ENCODE measurements at regions not wholly inside any gene's neighbourhood (a gene's known extent, or its start where the extent isn't known, plus 50 kb on each side); places are given as distances from the start of the nearest gene placed in this dataset.
A peak's percentile ranks its signal among the peaks of the same experiment; 100 is the strongest.

DNA sequence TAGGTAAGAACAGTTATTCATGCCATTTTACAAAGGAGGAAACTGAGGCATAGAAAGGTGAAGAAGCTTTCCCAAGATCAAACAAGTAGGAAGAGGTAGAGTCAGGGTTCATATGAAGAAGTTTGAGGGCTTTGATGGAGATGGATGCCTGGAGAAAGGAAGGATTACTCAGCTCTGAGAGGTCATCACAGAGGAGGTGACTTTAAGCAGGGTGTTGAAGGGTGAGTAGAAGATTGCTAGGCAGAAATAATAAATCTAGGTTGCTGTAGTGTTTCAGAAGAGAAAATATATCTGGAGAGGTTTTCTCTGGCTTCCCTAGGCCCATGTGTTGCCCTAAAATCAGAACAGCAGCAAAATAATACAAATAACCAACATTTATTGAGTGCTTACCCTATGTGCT, 196.3 kb downstream of the PALM2AKAP2 start:
- DNase-seq (no peak), ATAC-seq (ENCODE audit: low read depth) (no peak)
- Histone ChIP-seq H3K27ac (ENCODE audit: low read length in 2 of 2) (peak overlapping the region; percentile 90 to 93), H3K4me2 (replicated peaks; ENCODE audit: low read depth, low read length, poor library complexity, severe bottlenecking) (no peak overlapping the region), H3K4me1 (ENCODE audit: control insufficient read depth in 2 of 2, insufficient read depth in 2 of 2, low read length in 2 of 2) (peaks cover 69 to 73% of the 10 kb centered on the region in 2 donors), H2AFZ (ENCODE audit: insufficient read depth, low read depth, low read length, poor library complexity, severe bottlenecking) (peak overlapping the region; percentile 2), H3K27me3 (replicated peaks in 1 of 4; ENCODE audit: control extremely low read depth in 1 of 4, control insufficient read depth in 3 of 4, insufficient read depth in 4 of 4, low read length in 3 of 4) (no peaks in the 10 kb centered on the region), H3K4me3 (ENCODE audit: control extremely low read depth in 1 of 5, extremely low read depth in 1 of 5, insufficient read depth in 1 of 5, low read depth in 2 of 5, low read length in 4 of 5) (no peak overlapping the region), H3K36me3 (replicated peaks in 1 of 2; ENCODE audit: control extremely low read depth in 1 of 2, control insufficient read depth in 1 of 2, extremely low read depth in 1 of 2, insufficient read depth in 2 of 2, low read length in 1 of 2) (no peaks in the 10 kb centered on the region), H4K20me1 (ENCODE audit: control insufficient read depth, insufficient read depth, low read length, poor library complexity, severe bottlenecking) (no peaks in the 10 kb centered on the region), H3K79me2 (ENCODE audit: control insufficient read depth, insufficient read depth, low read length) (no peaks in the 10 kb centered on the region), H3K9ac (ENCODE audit: low read length) (no peak overlapping the region), H3K9me3 (ENCODE audit: control extremely low read depth in 1 of 3, control insufficient read depth in 2 of 3, insufficient read depth in 1 of 3, low read length in 2 of 3) (no peaks in the 10 kb centered on the region)
- POLR2A ChIA-PET: interaction anchor here (0.7 to 2.1 kb wide), 4 partner anchors 69 to 85 kb away, joined by 4 to 8 read pairs (median 4); no protein-coding TSS in a partner anchor
- Mint-ChIP-seq H3K4me3 (peak overlapping the region; percentile 32), H3K27me3 (no peaks in the 10 kb centered on the region), H3K4me1 (peaks cover 78% of the 10 kb centered on the region), H3K27ac (peak overlapping the region; percentile 98), H3K9me3 (ENCODE audit: insufficient read depth) (no peaks in the 10 kb centered on the region)
- intact Hi-C loops (cut with micrococcal nuclease): no loop called here
- TF ChIP-seq, protein P1, sequence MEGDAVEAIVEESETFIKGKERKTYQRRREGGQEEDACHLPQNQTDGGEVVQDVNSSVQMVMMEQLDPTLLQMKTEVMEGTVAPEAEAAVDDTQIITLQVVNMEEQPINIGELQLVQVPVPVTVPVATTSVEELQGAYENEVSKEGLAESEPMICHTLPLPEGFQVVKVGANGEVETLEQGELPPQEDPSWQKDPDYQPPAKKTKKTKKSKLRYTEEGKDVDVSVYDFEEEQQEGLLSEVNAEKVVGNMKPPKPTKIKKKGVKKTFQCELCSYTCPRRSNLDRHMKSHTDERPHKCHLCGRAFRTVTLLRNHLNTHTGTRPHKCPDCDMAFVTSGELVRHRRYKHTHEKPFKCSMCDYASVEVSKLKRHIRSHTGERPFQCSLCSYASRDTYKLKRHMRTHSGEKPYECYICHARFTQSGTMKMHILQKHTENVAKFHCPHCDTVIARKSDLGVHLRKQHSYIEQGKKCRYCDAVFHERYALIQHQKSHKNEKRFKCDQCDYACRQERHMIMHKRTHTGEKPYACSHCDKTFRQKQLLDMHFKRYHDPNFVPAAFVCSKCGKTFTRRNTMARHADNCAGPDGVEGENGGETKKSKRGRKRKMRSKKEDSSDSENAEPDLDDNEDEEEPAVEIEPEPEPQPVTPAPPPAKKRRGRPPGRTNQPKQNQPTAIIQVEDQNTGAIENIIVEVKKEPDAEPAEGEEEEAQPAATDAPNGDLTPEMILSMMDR (IDR thresholded peaks at IDR 0.05): no peak
- TF ChIP-seq EZH2 (IDR thresholded peaks at IDR 0.05; ENCODE audit: borderline replicate concordance, insufficient read depth, low read depth, low read length, poor library complexity, severe bottlenecking): no peak
- CTCF ChIA-PET: interaction anchor here (0.5 to 10.8 kb wide), 11 partner anchors 9 to 177 kb away, joined by 3 to 79 read pairs (median 3); no protein-coding TSS in a partner anchor

DNA sequence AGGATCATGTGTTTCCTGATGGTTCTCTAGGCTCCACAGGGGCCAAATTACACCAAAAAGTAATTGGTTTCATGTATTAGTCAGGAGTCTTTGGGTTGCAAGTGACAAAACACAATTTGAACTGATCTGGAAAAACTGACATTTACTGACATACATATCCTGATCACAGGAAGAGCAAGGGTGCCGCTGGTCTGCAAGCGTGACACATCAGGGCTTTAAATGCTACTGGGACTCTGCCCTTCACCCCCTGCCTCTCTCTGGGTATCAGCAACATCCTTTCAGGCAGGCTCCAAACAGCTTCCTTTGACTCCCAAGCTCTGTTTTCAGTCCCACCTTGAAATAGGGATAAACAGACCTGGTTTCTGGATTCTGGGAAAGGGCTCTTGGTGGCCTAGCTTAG, 197.5 kb downstream of the PALM2AKAP2 start:
- WGBS (ENCODE audit: insufficient coverage): 69% methylated on average over 2 of the region's 2 CpGs
- no peak overlapping the region for H3K9ac ChIP-seq (ENCODE audit: low read length)
- peaks cover 67% of the 10 kb centered on the region for H3K4me1 Mint-ChIP-seq
- no peaks in the 10 kb centered on the region for H3K27me3 ChIP-seq (replicated peaks in 1 of 4; ENCODE audit: control extremely low read depth in 1 of 4, control insufficient read depth in 3 of 4, insufficient read depth in 4 of 4, low read length in 3 of 4)
- peak overlapping the region; percentile 3 for H3K4me3 Mint-ChIP-seq
- no peak overlapping the region for H3K4me3 ChIP-seq (ENCODE audit: control extremely low read depth in 1 of 5, extremely low read depth in 1 of 5, insufficient read depth in 1 of 5, low read depth in 2 of 5, low read length in 4 of 5)
- H3K4me2 ChIP-seq (replicated peaks; ENCODE audit: low read depth, low read length, poor library complexity, severe bottlenecking): peak overlapping the region; percentile 20
- ChIA-PET POLR2A (interaction anchor here (0.7 to 1.2 kb wide), 2 partner anchors 14 to 56 kb away, joined by 3 to 4 read pairs; no protein-coding TSS in a partner anchor), CTCF (interaction anchor here (1.4 to 2.6 kb wide), 3 partner anchors 10 to 240 kb away, joined by 3 to 16 read pairs (median 3); no protein-coding TSS in a partner anchor)
- ATAC-seq (ENCODE audit: low read depth) (no peak), DNase-seq (no peak)
- no peaks in the 10 kb centered on the region for H4K20me1 ChIP-seq (ENCODE audit: control insufficient read depth, insufficient read depth, low read length, poor library complexity, severe bottlenecking)
- TF ChIP-seq, protein P1 (IDR thresholded peaks at IDR 0.05): no peak
- TF ChIP-seq EZH2 (IDR thresholded peaks at IDR 0.05; ENCODE audit: borderline replicate concordance, insufficient read depth, low read depth, low read length, poor library complexity, severe bottlenecking): no peak
- peaks cover 57 to 61% of the 10 kb centered on the region in 2 donors for H3K4me1 ChIP-seq (ENCODE audit: control insufficient read depth in 2 of 2, insufficient read depth in 2 of 2, low read length in 2 of 2)
- H3K27ac ChIP-seq (ENCODE audit: low read length in 2 of 2): no peak overlapping the region
- H3K9me3 ChIP-seq (ENCODE audit: control extremely low read depth in 1 of 3, control insufficient read depth in 2 of 3, insufficient read depth in 1 of 3, low read length in 2 of 3): no peaks in the 10 kb centered on the region
- H3K9me3 Mint-ChIP-seq (ENCODE audit: insufficient read depth): no peaks in the 10 kb centered on the region
- no peaks in the 10 kb centered on the region for H3K27me3 Mint-ChIP-seq
- H3K36me3 ChIP-seq (replicated peaks in 1 of 2; ENCODE audit: control extremely low read depth in 1 of 2, control insufficient read depth in 1 of 2, extremely low read depth in 1 of 2, insufficient read depth in 2 of 2, low read length in 1 of 2): no peaks in the 10 kb centered on the region
- peak overlapping the region; percentile 98 for H3K27ac Mint-ChIP-seq
- intact Hi-C loops (cut with micrococcal nuclease): no loop called here
- H3K79me2 ChIP-seq (ENCODE audit: control insufficient read depth, insufficient read depth, low read length): no peaks in the 10 kb centered on the region
- peak overlapping the region; percentile 16 for H2AFZ ChIP-seq (ENCODE audit: insufficient read depth, low read depth, low read length, poor library complexity, severe bottlenecking)

Measured in B cell (primary cell).